NCI-H128 (cell line): ENCODE measurements at regions not wholly inside any gene's neighbourhood (a gene's known extent, or its start where the extent isn't known, plus 50 kb on each side); places are given as distances from the start of the nearest gene placed in this dataset.
"Not testable (repeated sequence)": the region's sequence is repeated elsewhere in the genome, so short reads cannot be mapped to it uniquely, and the experiment has no call there.

Source experiments
- DNase-seq: peaks from one replicate; lab custom pipeline; 2025; ENCODE audit not compliant: unreplicated experiment; lab: John Stamatoyannopoulos, UW

GRCh38 chr18:11467611-11468010 is 141.8 kb upstream of the SLC35G4 start:
- no peak for DNase-seq

- DNase-seq, result no peak
These were observed 145.3 kb upstream of the SLC35G4 start for GRCh38 chr18:11464129-11464528.

GRCh38 chr18:11458447-11458846 is 150.9 kb upstream of the SLC35G4 start:
- DNase-seq, result no peak

- DNase-seq, result not testable (repeated sequence)
These were observed 151.5 kb upstream of the SLC35G4 start for GRCh38 chr18:11457853-11458252.

GRCh38 chr18:11454040-11454439 is 155.4 kb upstream of the SLC35G4 start:
- DNase-seq, result no peak

GRCh38 chr18:11444169-11444568 is 165.2 kb upstream of the SLC35G4 start:
- not testable (repeated sequence) for DNase-seq

GRCh38 chr18:11437046-11437445 is 172.3 kb upstream of the SLC35G4 start:
- no peak for DNase-seq

DNA sequence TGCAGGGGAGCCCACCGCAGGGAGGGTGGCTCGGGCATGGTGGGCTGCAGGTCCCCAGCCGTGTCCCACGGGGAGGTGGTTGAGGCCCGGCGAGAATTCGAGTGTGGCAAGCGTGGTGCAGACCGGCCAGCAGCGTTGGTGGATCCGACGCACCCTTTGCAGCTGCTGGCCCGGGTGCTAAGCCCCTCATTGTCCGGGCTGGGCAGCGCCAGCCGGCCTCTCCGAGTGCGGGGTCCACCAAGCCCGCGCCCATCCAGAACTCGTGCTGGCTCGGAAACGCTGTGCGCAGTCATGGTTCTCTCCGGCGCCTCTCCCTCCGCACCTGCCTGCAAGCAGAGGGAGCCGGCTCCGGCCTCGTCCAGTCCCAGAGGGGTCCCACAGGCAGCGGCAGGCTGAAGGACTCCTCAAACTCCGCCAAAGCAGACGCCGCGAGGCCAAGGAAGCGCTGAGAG is 177.0 kb upstream of the SLC35G4 start:
- DNase-seq, result no peak

GRCh38 chr18:11429876-11430275 is 179.5 kb upstream of the SLC35G4 start:
- DNase-seq, result no peak

DNA sequence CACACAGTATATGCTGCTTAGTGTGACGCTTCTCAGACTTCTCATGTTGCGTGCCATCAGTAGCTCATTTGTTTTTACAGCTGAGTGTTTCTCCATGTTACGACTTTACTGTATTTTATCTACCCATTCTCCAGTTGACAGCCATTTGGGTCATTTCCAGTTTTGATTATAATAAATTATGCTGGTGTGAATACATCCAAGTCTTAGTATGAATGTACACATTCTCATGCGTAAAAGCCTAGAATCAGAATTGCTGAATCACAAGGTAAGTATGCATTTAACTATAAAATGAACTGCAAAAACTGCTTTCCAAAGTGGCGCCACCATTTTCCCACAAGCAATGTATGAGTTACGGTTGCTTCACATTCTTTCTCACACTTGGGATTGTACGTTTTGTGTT is 184.2 kb upstream of the SLC35G4 start:
- no peak for DNase-seq

DNA sequence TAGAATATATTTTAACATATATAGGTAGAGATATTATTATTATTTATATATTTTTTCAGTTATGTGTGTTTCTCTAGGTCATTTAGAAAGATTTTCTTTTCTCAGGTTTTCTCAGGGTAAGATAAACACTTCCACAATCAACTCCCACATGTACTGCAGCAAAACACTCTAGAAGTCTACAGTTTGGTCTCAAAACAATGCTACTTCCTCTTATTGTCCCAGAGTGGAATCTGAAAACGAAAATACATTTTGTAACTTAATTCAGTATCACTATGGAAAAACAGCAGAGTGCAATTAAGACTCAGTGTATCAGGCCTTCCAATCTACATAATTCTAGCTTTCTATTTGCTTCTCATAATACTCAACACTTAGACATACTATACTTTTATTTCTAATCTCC is 190.1 kb upstream of the SLC35G4 start:
- DNase-seq, result no peak

- DNase-seq, result peak; percentile 54
These were observed 196.6 kb upstream of the SLC35G4 start for GRCh38 chr18:11412811-11413210.

- DNase-seq, result no peak
These were observed 198.3 kb upstream of the SLC35G4 start for GRCh38 chr18:11411048-11411447.

GRCh38 chr18:11408555-11409065 is 200.8 kb upstream of the SLC35G4 start:
- DNase-seq, result no peak

- no peak for DNase-seq
These were observed 201.5 kb upstream of the SLC35G4 start for GRCh38 chr18:11407940-11408339.

DNA sequence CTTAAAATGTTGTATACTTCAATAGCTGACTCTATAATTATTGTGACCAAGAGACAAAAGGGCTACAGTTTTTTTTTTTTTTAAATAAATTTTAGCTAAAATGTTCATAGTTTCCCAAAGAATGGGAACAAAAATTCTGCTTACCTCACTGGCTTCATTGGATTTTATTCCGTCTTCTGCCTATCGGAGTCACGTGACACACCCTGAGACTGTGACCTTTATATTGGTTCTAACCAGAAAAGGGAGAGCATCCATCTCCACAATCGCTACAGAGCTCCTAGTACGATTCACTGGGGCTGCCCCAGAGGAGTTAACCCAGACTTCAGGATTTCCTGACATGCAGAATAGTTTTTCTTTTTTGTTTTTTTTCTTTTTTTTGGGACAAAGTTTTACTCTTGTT is 203.6 kb upstream of the SLC35G4 start:
- DNase-seq, result no peak

DNA sequence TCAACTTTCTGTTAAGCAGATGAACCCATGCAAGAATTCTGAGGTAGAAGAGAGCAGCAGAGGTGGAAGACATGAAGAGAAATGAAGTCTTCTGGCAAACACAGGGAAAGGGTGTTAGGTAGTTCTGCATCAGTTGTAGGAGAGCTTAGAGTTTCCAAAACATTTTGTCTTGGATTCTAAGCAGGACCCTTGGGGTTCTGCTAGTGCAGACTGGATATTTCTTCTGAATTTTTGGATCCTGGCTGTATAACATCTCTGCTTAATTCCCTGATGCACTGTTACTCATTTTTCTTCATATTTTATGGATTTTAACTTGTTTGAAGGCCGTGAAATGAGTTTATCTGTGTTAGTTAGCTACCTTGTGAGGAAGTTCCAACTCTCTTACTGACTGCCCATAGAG is 208.7 kb upstream of the SLC35G4 start:
- DNase-seq, result no peak

GRCh38 chr18:11398625-11399024 is 210.8 kb upstream of the SLC35G4 start:
- no peak for DNase-seq

DNA sequence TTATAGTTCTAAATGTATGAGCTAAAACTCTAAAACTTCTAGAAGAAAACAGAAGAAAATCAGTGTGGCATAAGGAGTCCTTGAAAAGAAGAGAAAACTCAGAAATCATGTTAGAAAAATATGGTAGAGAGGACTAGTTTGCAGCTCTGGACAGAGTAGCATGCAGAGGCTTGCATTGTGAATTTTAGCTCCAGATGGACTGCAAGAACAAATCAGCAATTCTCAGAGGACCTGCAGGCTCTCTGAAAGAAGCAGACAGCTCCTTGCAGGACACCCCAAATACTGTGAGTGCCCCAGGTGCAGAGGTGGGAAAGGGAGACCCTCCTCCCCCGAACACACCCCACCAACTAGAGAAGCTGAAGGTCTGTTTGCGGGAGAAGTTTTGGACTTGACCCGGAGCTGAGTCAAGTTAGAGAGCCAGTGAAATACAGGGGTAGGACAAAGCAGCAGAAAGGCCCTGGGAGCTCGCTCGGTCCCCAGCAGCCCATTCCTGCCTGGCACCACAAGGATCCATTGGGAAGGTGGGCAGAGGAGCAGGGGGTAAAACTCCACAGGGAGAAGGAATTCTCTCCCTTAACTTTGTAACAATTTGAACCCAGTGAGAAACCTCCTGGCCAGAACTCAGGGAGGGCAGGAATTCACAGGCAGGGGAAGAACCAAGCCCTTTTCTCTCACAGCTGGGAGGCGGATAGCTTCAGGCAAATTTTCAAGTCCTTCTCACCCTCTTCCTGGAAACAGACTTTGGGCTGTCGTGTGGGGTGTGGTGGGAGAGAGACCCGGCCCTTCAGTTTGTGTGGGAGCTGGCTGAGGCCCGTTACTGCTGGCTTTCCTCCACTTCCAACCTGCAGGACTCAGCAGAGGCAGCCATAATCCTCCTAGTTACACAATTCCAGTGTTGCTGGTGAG is 216.2 kb upstream of the SLC35G4 start:
- DNase-seq, result no peak

DNA sequence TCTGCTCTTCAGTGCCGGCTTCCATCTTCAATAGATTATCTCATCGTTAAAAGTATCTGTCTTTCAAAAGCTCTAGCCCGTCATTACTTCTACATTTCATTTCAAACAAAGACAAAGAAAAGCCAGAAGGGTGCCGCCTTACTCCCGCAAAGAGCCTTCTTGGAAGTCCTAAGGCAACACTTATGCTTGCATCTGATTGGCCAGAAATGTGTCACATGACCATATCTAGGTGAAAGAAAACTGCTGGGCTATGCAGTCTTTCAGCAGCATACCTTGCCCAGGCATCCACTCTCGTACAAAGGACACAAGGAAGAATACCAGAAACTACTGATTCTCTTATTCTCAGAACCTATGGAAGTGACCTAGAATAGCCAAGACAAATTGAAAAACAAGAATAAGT is 217.1 kb upstream of the SLC35G4 start:
- no peak for DNase-seq

- DNase-seq, result no peak
These were observed 217.7 kb upstream of the SLC35G4 start for GRCh38 chr18:11391661-11392060.
